Testis (tissue), 2 donors: ENCODE measurements at regions not wholly inside any gene's neighbourhood (a gene's known extent, or its start where the extent isn't known, plus 50 kb on each side); places are given as distances from the start of the nearest gene placed in this dataset.

Experiments
- POLR2A ChIP-seq: fragments of 450-650 bp; IDR thresholded peaks from one replicate; pipeline ENCODE4 v1.6.1; 2017; ENCODE audit warnings: antibody characterized with exemption, mild to moderate bottlenecking, moderate library complexity
- TF ChIP-seq, protein P1 (sequence below), 3 experiments: fragments of 450-650 bp in 2 of 3; fragments of 200-600 bp in 1 of 3; sonication (generic) in 1 of 3; IDR thresholded peaks; one replicate each; pipeline ENCODE4 v1.5.1; 2016 to 2019; ENCODE audit warnings: antibody characterized with exemption in 3 of 3, mild to moderate bottlenecking in 2 of 3, moderate library complexity in 1 of 3

DNA sequence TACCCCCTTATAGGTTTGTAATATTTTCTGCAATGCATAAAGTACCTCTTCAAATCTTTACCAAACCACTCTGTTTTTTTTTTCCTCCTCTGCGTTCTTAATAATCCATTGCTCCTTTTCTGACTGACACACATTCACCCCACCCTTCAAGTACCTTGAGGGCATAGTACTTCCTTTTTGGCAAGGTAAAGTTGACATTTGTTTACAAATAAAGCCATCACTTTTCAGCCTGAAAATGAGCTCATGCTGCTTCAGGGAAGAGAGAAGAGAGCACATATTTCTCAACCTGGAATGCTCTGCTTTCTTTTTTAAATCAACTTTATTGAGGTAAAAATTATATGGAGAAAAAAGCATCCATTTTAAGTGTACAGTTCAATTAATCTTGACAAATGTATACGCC lies 113.9 kb downstream of the AGTR2 start:
- TF ChIP-seq, protein P1, sequence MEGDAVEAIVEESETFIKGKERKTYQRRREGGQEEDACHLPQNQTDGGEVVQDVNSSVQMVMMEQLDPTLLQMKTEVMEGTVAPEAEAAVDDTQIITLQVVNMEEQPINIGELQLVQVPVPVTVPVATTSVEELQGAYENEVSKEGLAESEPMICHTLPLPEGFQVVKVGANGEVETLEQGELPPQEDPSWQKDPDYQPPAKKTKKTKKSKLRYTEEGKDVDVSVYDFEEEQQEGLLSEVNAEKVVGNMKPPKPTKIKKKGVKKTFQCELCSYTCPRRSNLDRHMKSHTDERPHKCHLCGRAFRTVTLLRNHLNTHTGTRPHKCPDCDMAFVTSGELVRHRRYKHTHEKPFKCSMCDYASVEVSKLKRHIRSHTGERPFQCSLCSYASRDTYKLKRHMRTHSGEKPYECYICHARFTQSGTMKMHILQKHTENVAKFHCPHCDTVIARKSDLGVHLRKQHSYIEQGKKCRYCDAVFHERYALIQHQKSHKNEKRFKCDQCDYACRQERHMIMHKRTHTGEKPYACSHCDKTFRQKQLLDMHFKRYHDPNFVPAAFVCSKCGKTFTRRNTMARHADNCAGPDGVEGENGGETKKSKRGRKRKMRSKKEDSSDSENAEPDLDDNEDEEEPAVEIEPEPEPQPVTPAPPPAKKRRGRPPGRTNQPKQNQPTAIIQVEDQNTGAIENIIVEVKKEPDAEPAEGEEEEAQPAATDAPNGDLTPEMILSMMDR (IDR thresholded peaks at IDR 0.05), result no peak
- TF ChIP-seq POLR2A, result no peak
